ENCODE measurements at regions not wholly inside any gene's neighbourhood (a gene's known extent, or its start where the extent isn't known, plus 50 kb on each side); places are given as distances from the start of the nearest gene placed in this dataset.

DNA sequence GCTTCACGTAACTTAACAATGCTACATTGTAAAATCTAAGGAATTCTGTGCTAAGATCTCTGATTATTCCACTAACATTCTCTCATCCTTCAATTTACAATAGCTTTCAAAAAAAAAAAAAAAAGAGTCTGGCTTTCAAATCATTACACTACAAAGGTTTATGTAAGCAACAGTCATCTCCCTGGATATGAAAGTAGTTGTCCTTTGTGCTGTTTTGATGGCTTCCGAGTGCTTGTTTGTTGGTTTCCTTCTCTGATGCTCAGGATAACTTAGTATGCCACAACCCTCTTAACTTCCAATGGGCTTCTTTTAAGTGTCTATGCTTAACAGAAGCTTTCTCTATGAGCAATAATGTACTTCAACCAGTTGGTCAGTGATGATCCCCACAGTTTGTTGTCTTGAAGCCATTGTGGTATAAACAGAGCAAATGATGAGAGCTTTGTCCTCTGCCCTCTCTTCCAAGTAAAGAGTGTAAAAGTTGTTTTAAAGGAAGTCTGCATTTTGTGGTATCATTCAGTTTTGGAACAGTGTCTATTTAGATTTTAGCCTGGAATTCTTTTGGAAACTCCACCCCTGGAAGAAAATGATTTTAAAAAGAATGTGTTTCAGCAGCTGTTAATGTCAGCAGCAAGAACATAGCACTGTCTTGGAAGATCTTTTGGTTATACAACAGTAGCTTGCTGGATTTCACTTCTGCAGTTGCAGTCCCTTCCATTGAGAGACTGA, 396.1 kb upstream of the RGS6 start:
- H3K23ac ChIP-seq (ENCODE audit: insufficient read length, low read depth, low read length), result no peak overlapping the region
- H3K27me3 Mint-ChIP-seq (ENCODE audit: low read depth), result no peaks in the 10 kb centered on the region
- no peak overlapping the region for H2BK20ac ChIP-seq (ENCODE audit: low read depth, low read length, poor library complexity, severe bottlenecking)
- H3K27ac ChIP-seq (ENCODE audit: insufficient read length, low read depth, low read length), result no peak overlapping the region
- H3K27ac Mint-ChIP-seq, result no peak overlapping the region
- H3K23me2 ChIP-seq (ENCODE audit: insufficient read length, low read depth, low read length, poor library complexity, severe bottlenecking), result no peaks in the 10 kb centered on the region
- H3K4me1 ChIP-seq (ENCODE audit: insufficient read depth, low read length), result peaks cover 5% of the 10 kb centered on the region; the same call in 1 of the 2 replicates
- no peak overlapping the region for H3K4ac ChIP-seq (ENCODE audit: low read depth, low read length)
- no peaks in the 10 kb centered on the region for H3K79me1 ChIP-seq (ENCODE audit: insufficient read depth, low read depth, low read length, poor library complexity, severe bottlenecking)
- no peaks in the 10 kb centered on the region for H3K9me3 ChIP-seq (ENCODE audit: control insufficient read depth, low read depth, low read length)
- no peaks in the 10 kb centered on the region for H3K27me3 ChIP-seq (ENCODE audit: insufficient read depth, low read length)
- no peak overlapping the region for H2AFZ ChIP-seq (ENCODE audit: low read length)
- H2BK12ac ChIP-seq (ENCODE audit: insufficient read length, low read depth, low read length), result no peak overlapping the region
- no peak overlapping the region for H3K9ac ChIP-seq (ENCODE audit: extremely low read depth, insufficient read length, low read length)
- no peak overlapping the region for H3K4me2 ChIP-seq (ENCODE audit: insufficient read depth, insufficient read length, low read length)
- TF ChIP-seq, protein P1, sequence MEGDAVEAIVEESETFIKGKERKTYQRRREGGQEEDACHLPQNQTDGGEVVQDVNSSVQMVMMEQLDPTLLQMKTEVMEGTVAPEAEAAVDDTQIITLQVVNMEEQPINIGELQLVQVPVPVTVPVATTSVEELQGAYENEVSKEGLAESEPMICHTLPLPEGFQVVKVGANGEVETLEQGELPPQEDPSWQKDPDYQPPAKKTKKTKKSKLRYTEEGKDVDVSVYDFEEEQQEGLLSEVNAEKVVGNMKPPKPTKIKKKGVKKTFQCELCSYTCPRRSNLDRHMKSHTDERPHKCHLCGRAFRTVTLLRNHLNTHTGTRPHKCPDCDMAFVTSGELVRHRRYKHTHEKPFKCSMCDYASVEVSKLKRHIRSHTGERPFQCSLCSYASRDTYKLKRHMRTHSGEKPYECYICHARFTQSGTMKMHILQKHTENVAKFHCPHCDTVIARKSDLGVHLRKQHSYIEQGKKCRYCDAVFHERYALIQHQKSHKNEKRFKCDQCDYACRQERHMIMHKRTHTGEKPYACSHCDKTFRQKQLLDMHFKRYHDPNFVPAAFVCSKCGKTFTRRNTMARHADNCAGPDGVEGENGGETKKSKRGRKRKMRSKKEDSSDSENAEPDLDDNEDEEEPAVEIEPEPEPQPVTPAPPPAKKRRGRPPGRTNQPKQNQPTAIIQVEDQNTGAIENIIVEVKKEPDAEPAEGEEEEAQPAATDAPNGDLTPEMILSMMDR (conservative IDR thresholded peaks at IDR 0.05), result no peak
- H3K14ac ChIP-seq (ENCODE audit: insufficient read depth, low read length), result no peak overlapping the region
- H3T11ph ChIP-seq (ENCODE audit: low read length), result no peak overlapping the region
- H3K9me3 Mint-ChIP-seq, result no peaks in the 10 kb centered on the region
- H3K4me3 Mint-ChIP-seq, result no peak overlapping the region
- H3K4me1 Mint-ChIP-seq, result peaks cover 42 to 48% of the 10 kb centered on the region in 2 experiments
- no peak overlapping the region for H4K91ac ChIP-seq (ENCODE audit: insufficient read length, low read depth, low read length)
- no peak overlapping the region for H3K18ac ChIP-seq (ENCODE audit: insufficient read length, low read depth, low read length)
- no peak overlapping the region for H2BK120ac ChIP-seq (ENCODE audit: low read depth, low read length, poor library complexity, severe bottlenecking)
- no peak overlapping the region for H4K8ac ChIP-seq (replicated peaks; ENCODE audit: insufficient read length, low read depth, low read length)
- H4K5ac ChIP-seq (ENCODE audit: insufficient read length, low read depth, low read length), result no peak overlapping the region
- H4K20me1 ChIP-seq (ENCODE audit: control insufficient read depth, insufficient read depth, insufficient read length), result no peaks in the 10 kb centered on the region
- WGBS (ENCODE audit: extremely low coverage, insufficient read length, low lambda C conversion rate), result no CpG with 5 or more reads among the region's 2 CpGs
- no peak overlapping the region for H2BK15ac ChIP-seq (ENCODE audit: low read depth, low read length)
- no peak for DNase-seq
- H3K79me2 ChIP-seq (ENCODE audit: insufficient read depth, low read length), result no peaks in the 10 kb centered on the region
- H2AK5ac ChIP-seq (ENCODE audit: insufficient read length, low read length), result no peak overlapping the region
- peaks cover 0 to 7% (median 0%) of the 10 kb centered on the region in 3 experiments; a peak in 2 of 7 replicates for H3K36me3 Mint-ChIP-seq (ENCODE audit: insufficient read depth in 1 of 3, low read depth in 3 of 3)
- no peak overlapping the region for H3K56ac ChIP-seq (ENCODE audit: insufficient read length, low read depth, low read length)
- H2BK5ac ChIP-seq (ENCODE audit: insufficient read length, low read length), result no peak overlapping the region
